ENCODE measurements at regions not wholly inside any gene's neighbourhood (a gene's known extent, or its start where the extent isn't known, plus 50 kb on each side); places are given as distances from the start of the nearest gene placed in this dataset.

GRCh38 chr4:37138789-37139188 lies 105.8 kb upstream of the NWD2 start:
- no peak for DNase-seq (ENCODE audit: low read depth)
- TF ChIP-seq POLR2A (IDR thresholded peaks at IDR 0.05; ENCODE audit: extremely low read depth, insufficient read length), result no peak
- TF ChIP-seq MAX (IDR thresholded peaks at IDR 0.05; ENCODE audit: low read depth, low read length), result no peak
- no peak for TF ChIP-seq CTCF (IDR thresholded peaks at IDR 0.05; ENCODE audit: low read depth, low read length)
- TF ChIP-seq MYC (IDR thresholded peaks at IDR 0.05; ENCODE audit: low read depth, low read length), result no peak
- no peak overlapping the region for H3K4me3 ChIP-seq (ENCODE audit: low read depth, low read length)

- H3K4me3 ChIP-seq (ENCODE audit: low read depth, low read length), result no peak overlapping the region
- TF ChIP-seq MYC (IDR thresholded peaks at IDR 0.05; ENCODE audit: low read depth, low read length) (no peak), MAX (IDR thresholded peaks at IDR 0.05; ENCODE audit: low read depth, low read length) (no peak), CTCF (IDR thresholded peaks at IDR 0.05; ENCODE audit: low read depth, low read length) (no peak), POLR2A (IDR thresholded peaks at IDR 0.05; ENCODE audit: extremely low read depth, insufficient read length) (no peak)
- DNase-seq (ENCODE audit: low read depth), result no peak
Measured at GRCh38 chr4:37139987-37140386, 104.6 kb upstream of the NWD2 start.

- DNase-seq (ENCODE audit: low read depth), result no peak
- TF ChIP-seq POLR2A (IDR thresholded peaks at IDR 0.05; ENCODE audit: extremely low read depth, insufficient read length), result no peak
- TF ChIP-seq CTCF (IDR thresholded peaks at IDR 0.05; ENCODE audit: low read depth, low read length), result no peak
- TF ChIP-seq MAX (IDR thresholded peaks at IDR 0.05; ENCODE audit: low read depth, low read length), result no peak
- TF ChIP-seq MYC (IDR thresholded peaks at IDR 0.05; ENCODE audit: low read depth, low read length), result no peak
- no peak overlapping the region for H3K4me3 ChIP-seq (ENCODE audit: low read depth, low read length)
Measured at GRCh38 chr4:37146260-37146659, 98.3 kb upstream of the NWD2 start.

- no peak overlapping the region for H3K4me3 ChIP-seq (ENCODE audit: low read depth, low read length)
- DNase-seq (ENCODE audit: low read depth), result no peak
Measured at GRCh38 chr4:37157476-37158167, 86.9 kb upstream of the NWD2 start.

GRCh38 chr4:37160653-37161052 lies 83.9 kb upstream of the NWD2 start:
- H3K4me3 ChIP-seq (ENCODE audit: low read depth, low read length), result no peak overlapping the region
- TF ChIP-seq MAX (IDR thresholded peaks at IDR 0.05; ENCODE audit: low read depth, low read length) (no peak), CTCF (IDR thresholded peaks at IDR 0.05; ENCODE audit: low read depth, low read length) (no peak), POLR2A (IDR thresholded peaks at IDR 0.05; ENCODE audit: extremely low read depth, insufficient read length) (no peak), MYC (IDR thresholded peaks at IDR 0.05; ENCODE audit: low read depth, low read length) (no peak)
- DNase-seq (ENCODE audit: low read depth), result no peak

More at GRCh38 chr4:37157476-37158167, 86.9 kb upstream of the NWD2 start:
- TF ChIP-seq CTCF (IDR thresholded peaks at IDR 0.05; ENCODE audit: low read depth, low read length), result no peak
- TF ChIP-seq POLR2A (IDR thresholded peaks at IDR 0.05; ENCODE audit: extremely low read depth, insufficient read length), result no peak
- no peak for TF ChIP-seq MAX (IDR thresholded peaks at IDR 0.05; ENCODE audit: low read depth, low read length)
- no peak for TF ChIP-seq MYC (IDR thresholded peaks at IDR 0.05; ENCODE audit: low read depth, low read length)

Measured in NB4 (cell line).